HG03095 (cell line): ENCODE measurements at regions not wholly inside any gene's neighbourhood (a gene's known extent, or its start where the extent isn't known, plus 50 kb on each side); places are given as distances from the start of the nearest gene placed in this dataset.

ENCODE experiments used
- ATAC-seq: cut with Tn5 transposase; IDR thresholded peaks from one replicate; pipeline ENCODE4 v1.9.1; 2021; ENCODE audit warnings: moderate library complexity; ENCODE audit not compliant: unreplicated experiment

- ATAC-seq: no peak
These were observed 1936.8 kb upstream of the SEL1L start for GRCh38 chr14:83470466-83470865.

GRCh38 chr14:83470959-83471695, 1937.5 kb upstream of the SEL1L start:
- ATAC-seq: no peak

GRCh38 chr14:83473416-83474235, 1940.0 kb upstream of the SEL1L start:
- no peak for ATAC-seq

- no peak for ATAC-seq
These were observed 1945.1 kb upstream of the SEL1L start for GRCh38 chr14:83478741-83479140.

- no peak for ATAC-seq
These were observed 1949.4 kb upstream of the SEL1L start for GRCh38 chr14:83483063-83483462.

GRCh38 chr14:83485591-83485990, 1951.9 kb upstream of the SEL1L start:
- ATAC-seq: no peak

- ATAC-seq: no peak
These were observed 1957.4 kb upstream of the SEL1L start for GRCh38 chr14:83491091-83491490.

- no peak for ATAC-seq
These were observed 1987.2 kb upstream of the SEL1L start for GRCh38 chr14:83520837-83521236.

- no peak for ATAC-seq
These were observed 1995.9 kb upstream of the SEL1L start for GRCh38 chr14:83529531-83529930.

- ATAC-seq: no peak
These were observed 1996.2 kb upstream of the FLRT2 start for GRCh38 chr14:83533734-83534133.

- no peak for ATAC-seq
These were observed 1994.9 kb upstream of the FLRT2 start for GRCh38 chr14:83534995-83535394.

GRCh38 chr14:83535444-83535843, 1994.5 kb upstream of the FLRT2 start:
- no peak for ATAC-seq

GRCh38 chr14:83541147-83541546, 1988.8 kb upstream of the FLRT2 start:
- no peak for ATAC-seq

- no peak for ATAC-seq
These were observed 1981.7 kb upstream of the FLRT2 start for GRCh38 chr14:83548061-83548839.

GRCh38 chr14:83556065-83556464, 1973.9 kb upstream of the FLRT2 start:
- ATAC-seq: no peak

GRCh38 chr14:83556746-83557453, 1973.0 kb upstream of the FLRT2 start:
- no peak for ATAC-seq

- ATAC-seq: no peak
These were observed 1971.0 kb upstream of the FLRT2 start for GRCh38 chr14:83558946-83559345.

GRCh38 chr14:83559721-83560120, 1970.2 kb upstream of the FLRT2 start:
- ATAC-seq: no peak

- no peak for ATAC-seq
These were observed 1968.7 kb upstream of the FLRT2 start for GRCh38 chr14:83561261-83561660.

- ATAC-seq: no peak
These were observed 1963.4 kb upstream of the FLRT2 start for GRCh38 chr14:83566567-83566966.

- ATAC-seq: no peak
These were observed 1961.8 kb upstream of the FLRT2 start for GRCh38 chr14:83568141-83568540.
